Activated CD4-positive, CD25-positive, alpha-beta regulatory T cell treated with anti-CD3 and anti-CD28 coated beads, Interleukin-2, amount 50 U/mL, for 24 hours (primary cell): ENCODE measurements at regions not wholly inside any gene's neighbourhood (a gene's known extent, or its start where the extent isn't known, plus 50 kb on each side); places are given as distances from the start of the nearest gene placed in this dataset.
"Not testable (repeated sequence)": the region's sequence is repeated elsewhere in the genome, so short reads cannot be mapped to it uniquely, and the experiment has no call there.

Source experiments
- ATAC-seq, 2 donors: fragments of 150-1000 bp; cut with Tn5 transposase; one replicate each; pipeline ENCODE4 v1.10.0; 2021; ENCODE audit warnings: mild to moderate bottlenecking in 1 of 2, moderate library complexity in 1 of 2

- no peak for ATAC-seq
Measured at GRCh38 chr5:174453690-174454089, 270.7 kb upstream of the MSX2 start.

- no peak for ATAC-seq
Measured at GRCh38 chr5:174454464-174454863, 269.9 kb upstream of the MSX2 start.

GRCh38 chr5:174454890-174455289 is 269.5 kb upstream of the MSX2 start:
- ATAC-seq = no peak

- ATAC-seq = no peak
Measured at GRCh38 chr5:174455301-174455700, 269.1 kb upstream of the MSX2 start.

- no peak for ATAC-seq
Measured at GRCh38 chr5:174457141-174457678, 267.2 kb upstream of the MSX2 start.

- ATAC-seq = no peak
Measured at GRCh38 chr5:174459071-174459702, 265.2 kb upstream of the MSX2 start.

GRCh38 chr5:174459832-174460448 is 264.4 kb upstream of the MSX2 start:
- ATAC-seq = no peak

- no peak for ATAC-seq
Measured at GRCh38 chr5:174462129-174462528, 262.3 kb upstream of the MSX2 start.

GRCh38 chr5:174464504-174465165 is 259.7 kb upstream of the MSX2 start:
- no peak for ATAC-seq

- ATAC-seq = not testable (repeated sequence)
Measured at GRCh38 chr5:174471528-174471927, 252.9 kb upstream of the MSX2 start.

- no peak for ATAC-seq
Measured at GRCh38 chr5:174472956-174473355, 251.4 kb upstream of the MSX2 start.

GRCh38 chr5:174476001-174476400 is 248.4 kb upstream of the MSX2 start:
- not testable (repeated sequence) for ATAC-seq

GRCh38 chr5:174479325-174479724 is 245.1 kb upstream of the MSX2 start:
- no peak for ATAC-seq

GRCh38 chr5:174481737-174482136 is 242.6 kb upstream of the MSX2 start:
- no peak for ATAC-seq

GRCh38 chr5:174482607-174483024 is 241.8 kb upstream of the MSX2 start:
- ATAC-seq = no peak

- ATAC-seq = no peak
Measured at GRCh38 chr5:174483411-174483810, 241.0 kb upstream of the MSX2 start.

GRCh38 chr5:174489215-174489614 is 235.2 kb upstream of the MSX2 start:
- ATAC-seq = no peak

GRCh38 chr5:174489920-174490597 is 234.3 kb upstream of the MSX2 start:
- ATAC-seq = no peak

- no peak for ATAC-seq
Measured at GRCh38 chr5:174490728-174491127, 233.7 kb upstream of the MSX2 start.

- no peak for ATAC-seq
Measured at GRCh38 chr5:174491265-174491664, 233.1 kb upstream of the MSX2 start.

GRCh38 chr5:174491761-174492350 is 232.5 kb upstream of the MSX2 start:
- no peak for ATAC-seq

GRCh38 chr5:174493530-174493929 is 230.9 kb upstream of the MSX2 start:
- ATAC-seq = no peak

- ATAC-seq = not testable (repeated sequence)
Measured at GRCh38 chr5:174497939-174498338, 226.4 kb upstream of the MSX2 start.
